NCI-H146 (cell line): ENCODE measurements at regions not wholly inside any gene's neighbourhood (a gene's known extent, or its start where the extent isn't known, plus 50 kb on each side); places are given as distances from the start of the nearest gene placed in this dataset.
"Not testable (repeated sequence)": the region's sequence is repeated elsewhere in the genome, so short reads cannot be mapped to it uniquely, and the experiment has no call there.

Source experiments
- DNase-seq: peaks from one replicate; lab custom pipeline; 2025; lab: John Stamatoyannopoulos, UW

- DNase-seq, result no peak
Observed at GRCh38 chr2:183533021-183533420, 408.8 kb downstream of the NUP35 start.

GRCh38 chr2:183536290-183536689 is 412.0 kb downstream of the NUP35 start:
- no peak for DNase-seq

DNA sequence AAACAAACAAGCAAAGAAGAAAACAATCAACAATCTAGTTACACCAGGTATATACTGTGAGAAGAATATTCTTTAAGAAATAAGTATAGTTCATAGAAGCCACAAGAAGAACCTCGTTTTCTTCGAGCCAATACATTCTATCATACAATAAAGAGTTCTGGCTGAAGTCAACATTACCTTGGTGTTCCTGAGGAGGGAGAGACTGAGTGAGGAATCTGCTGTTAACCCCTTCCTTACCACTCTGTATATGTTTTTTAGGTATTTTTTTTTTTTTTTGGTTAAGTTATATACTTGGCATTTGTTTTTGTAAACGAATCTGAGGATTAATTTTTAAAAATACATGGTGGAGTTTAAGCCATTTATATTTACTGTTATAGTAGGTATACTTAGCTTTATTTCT is 412.5 kb downstream of the NUP35 start:
- no peak for DNase-seq

GRCh38 chr2:183541766-183542165 is 417.5 kb downstream of the NUP35 start:
- DNase-seq, result no peak

GRCh38 chr2:183542606-183543005 is 418.4 kb downstream of the NUP35 start:
- no peak for DNase-seq

DNA sequence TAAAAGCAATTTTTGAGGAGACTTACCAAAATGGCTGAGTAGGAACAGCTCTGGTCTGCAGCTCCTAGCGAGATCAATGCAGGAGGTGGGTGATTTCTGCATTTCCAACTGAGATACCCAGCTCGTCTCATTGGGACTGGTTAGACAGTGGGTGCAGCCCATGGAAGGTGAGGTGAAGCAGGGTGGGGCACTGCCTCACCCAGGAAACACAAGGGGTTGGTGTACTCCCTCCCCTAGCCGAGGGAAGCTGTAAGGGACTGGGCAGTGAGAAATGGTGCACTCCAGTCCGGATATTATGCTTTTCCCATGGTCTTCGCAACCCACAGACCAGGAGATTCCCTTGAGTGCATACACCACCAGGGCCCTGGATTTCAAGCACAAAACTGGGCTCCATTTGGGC is 419.0 kb downstream of the NUP35 start:
- no peak for DNase-seq

- no peak for DNase-seq
Observed at GRCh38 chr2:183543731-183544130, 419.5 kb downstream of the NUP35 start.

GRCh38 chr2:183546560-183547350 is 422.5 kb downstream of the NUP35 start:
- not testable (repeated sequence) for DNase-seq

DNA sequence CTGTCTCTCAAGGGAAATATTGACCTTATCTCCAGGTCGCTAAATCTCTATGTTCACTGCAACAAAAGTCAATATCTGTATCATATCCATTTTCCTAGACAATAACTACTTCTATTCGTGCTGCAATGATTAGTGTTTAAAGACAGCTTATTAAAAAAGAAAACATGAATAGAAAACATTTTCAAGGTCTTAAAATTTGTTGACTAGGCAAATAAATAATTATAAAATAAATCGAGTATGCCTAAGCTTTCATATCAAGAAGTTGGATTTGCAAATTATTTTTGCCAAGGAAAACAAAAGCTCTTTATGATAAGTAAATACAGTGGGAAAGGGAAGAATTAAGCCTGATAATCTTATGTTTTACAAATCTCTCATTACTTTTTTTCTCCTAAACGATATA is 428.5 kb downstream of the NUP35 start:
- DNase-seq, result peak; percentile 37

- no peak for DNase-seq
Observed at GRCh38 chr2:183564726-183565125, 440.5 kb downstream of the NUP35 start.

GRCh38 chr2:183575481-183575880 is 451.2 kb downstream of the NUP35 start:
- no peak for DNase-seq

GRCh38 chr2:183579686-183580085 is 455.4 kb downstream of the NUP35 start:
- no peak for DNase-seq

DNA sequence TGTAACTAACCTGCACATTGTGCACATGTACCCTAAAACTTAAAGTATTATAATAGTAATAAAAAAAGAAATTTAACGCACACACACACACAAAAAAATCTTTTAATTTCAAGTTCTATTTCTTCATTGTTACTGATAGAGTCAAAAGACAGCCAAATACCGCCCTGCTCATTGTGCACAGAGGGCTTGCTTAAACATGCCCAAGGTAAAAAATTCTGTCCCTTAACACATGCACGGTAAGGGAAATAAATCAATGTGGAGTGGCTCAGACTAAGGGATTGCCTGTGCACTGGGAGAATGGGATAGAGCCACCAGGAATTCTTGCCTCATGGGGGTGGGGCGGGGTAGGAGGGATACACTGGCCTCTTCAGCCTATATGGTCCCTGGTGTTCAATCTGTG is 468.0 kb downstream of the NUP35 start:
- no peak for DNase-seq

DNA sequence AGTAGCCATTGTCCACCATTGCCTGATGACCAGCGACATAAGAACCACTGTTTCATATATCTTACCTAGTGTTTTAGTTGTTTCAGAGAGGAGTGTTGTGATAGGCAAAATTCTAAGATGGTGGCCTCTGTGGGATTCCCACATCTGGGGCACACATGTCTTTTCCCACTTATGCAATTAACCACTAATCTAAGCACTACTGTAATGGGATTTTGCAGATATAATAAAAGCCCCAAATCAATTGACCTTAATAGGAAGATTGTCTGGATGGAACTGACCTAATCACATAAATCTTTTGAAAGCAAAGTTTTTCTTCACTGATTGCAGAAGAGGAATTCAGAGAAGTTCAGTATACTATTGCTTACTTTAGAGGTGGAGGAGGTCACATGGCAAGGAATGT is 469.9 kb downstream of the NUP35 start:
- no peak for DNase-seq

GRCh38 chr2:183597841-183598240 is 473.6 kb downstream of the NUP35 start:
- no peak for DNase-seq

DNA sequence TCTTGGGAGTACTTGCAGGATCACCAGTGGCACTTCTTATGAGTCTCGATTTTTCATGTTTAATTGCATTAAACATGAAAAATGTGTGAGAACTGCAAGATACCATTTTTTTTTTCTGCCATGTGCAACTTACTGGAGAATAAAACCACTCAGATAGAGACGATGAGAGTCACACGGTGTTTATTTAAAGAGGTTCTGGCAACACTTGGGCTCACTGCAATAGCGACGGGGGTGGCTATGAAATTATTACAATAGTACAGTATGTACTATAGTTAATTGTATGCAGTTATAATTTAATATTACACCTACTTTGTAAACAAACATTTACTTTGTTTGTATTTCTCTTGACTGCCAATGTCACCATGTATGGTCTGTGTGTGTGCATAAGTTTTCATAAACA is 479.8 kb downstream of the NUP35 start:
- DNase-seq, result no peak

DNA sequence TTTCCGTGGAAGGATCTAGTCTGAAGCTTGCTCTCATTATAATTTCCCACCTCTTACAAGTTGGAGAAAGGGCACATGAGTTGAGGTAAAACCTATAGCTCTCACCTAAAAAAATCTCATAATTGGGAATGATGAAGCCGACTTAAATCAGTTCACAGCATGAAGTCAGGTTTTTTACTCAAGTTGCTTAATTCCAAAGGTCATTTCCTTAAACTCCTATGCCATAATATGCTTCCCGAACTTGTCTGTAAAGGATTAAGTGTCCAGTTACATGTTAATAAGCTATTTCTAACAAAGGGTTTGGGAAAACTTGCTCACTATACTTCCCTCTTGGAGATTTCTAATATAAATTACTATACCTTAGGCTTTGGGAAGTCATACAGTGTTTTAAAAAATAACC is 481.2 kb downstream of the NUP35 start:
- DNase-seq, result peak; percentile 34

- DNase-seq, result no peak
Observed at GRCh38 chr2:183606022-183606717, 481.9 kb downstream of the NUP35 start.

- no peak for DNase-seq
Observed at GRCh38 chr2:183606718-183607085, 482.5 kb downstream of the NUP35 start.

- no peak for DNase-seq
Observed at GRCh38 chr2:183607995-183608394, 483.8 kb downstream of the NUP35 start.

DNA sequence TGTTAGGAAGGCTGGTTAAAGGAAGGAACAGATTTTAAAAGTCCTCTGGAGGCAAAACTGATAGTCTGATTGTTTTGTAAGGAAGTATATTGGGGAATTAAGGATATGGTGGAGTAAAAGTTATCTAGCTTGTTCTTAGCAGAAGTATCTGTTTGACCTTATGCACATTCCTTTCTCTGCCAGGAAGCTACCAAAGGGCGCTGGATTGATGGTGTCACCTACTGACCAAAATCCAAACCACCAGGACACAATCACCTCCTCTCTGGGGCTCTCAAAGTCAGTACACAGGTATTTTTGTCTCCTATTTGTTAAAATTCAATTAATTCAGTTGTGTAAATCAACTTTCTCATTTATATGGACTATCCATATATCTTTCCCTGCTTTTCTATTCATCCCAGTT is 484.5 kb downstream of the NUP35 start:
- DNase-seq, result no peak

DNA sequence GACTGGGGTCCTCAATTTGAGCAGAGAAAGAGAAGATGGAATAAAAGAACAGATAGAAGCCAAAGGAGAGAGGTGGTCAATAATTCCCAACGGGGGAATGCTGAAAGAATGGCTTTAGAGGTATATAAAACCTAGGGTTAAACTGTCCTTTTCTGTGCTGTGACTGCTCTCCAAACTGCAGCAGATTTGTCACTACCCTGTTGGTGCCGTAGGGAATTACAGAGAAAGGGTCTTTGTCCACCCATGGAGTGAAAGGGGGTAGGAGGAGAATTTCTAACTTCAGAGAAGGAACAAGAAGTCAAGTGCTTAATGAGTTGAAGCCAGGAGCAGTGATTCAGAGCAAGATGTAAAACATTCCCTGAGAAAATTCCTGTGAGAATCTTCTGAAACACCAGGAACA is 486.5 kb downstream of the NUP35 start:
- no peak for DNase-seq

GRCh38 chr2:183614799-183615435 is 490.7 kb downstream of the NUP35 start:
- no peak for DNase-seq
